GM21390 (cell line): ENCODE measurements at regions not wholly inside any gene's neighbourhood (a gene's known extent, or its start where the extent isn't known, plus 50 kb on each side); places are given as distances from the start of the nearest gene placed in this dataset.
A peak's percentile ranks its signal among the peaks of the same experiment; 100 is the strongest.

Experiments
- ATAC-seq: cut with Tn5 transposase; IDR thresholded peaks from one replicate; pipeline ENCODE4 v1.9.1; 2021; ENCODE audit not compliant: unreplicated experiment

GRCh38 chr12:88251798-88252197 lies 109.7 kb downstream of the TMTC3 start:
- ATAC-seq: no peak

- no peak for ATAC-seq
Observed at GRCh38 chr12:88253371-88253978, 111.4 kb downstream of the TMTC3 start.

- no peak for ATAC-seq
Observed at GRCh38 chr12:88255224-88255623, 113.1 kb downstream of the TMTC3 start.

- no peak for ATAC-seq
Observed at GRCh38 chr12:88255847-88256246, 113.7 kb downstream of the TMTC3 start.

- ATAC-seq: no peak
Observed at GRCh38 chr12:88258396-88258795, 116.3 kb downstream of the TMTC3 start.

GRCh38 chr12:88266806-88267360 lies 124.8 kb downstream of the TMTC3 start:
- ATAC-seq: no peak

- ATAC-seq: no peak
Observed at GRCh38 chr12:88267630-88268029, 125.5 kb downstream of the TMTC3 start.

- no peak for ATAC-seq
Observed at GRCh38 chr12:88272456-88272855, 130.3 kb downstream of the TMTC3 start.

GRCh38 chr12:88273450-88273849 lies 131.3 kb downstream of the TMTC3 start:
- no peak for ATAC-seq

- ATAC-seq: no peak
Observed at GRCh38 chr12:88273875-88274274, 131.8 kb downstream of the TMTC3 start.

- no peak for ATAC-seq
Observed at GRCh38 chr12:88291498-88292131, 149.5 kb downstream of the TMTC3 start.

- ATAC-seq: no peak
Observed at GRCh38 chr12:88298014-88298682, 156.0 kb downstream of the TMTC3 start.

GRCh38 chr12:88298761-88299242 lies 156.7 kb downstream of the TMTC3 start:
- no peak for ATAC-seq

- ATAC-seq: peak; percentile 92
Observed at GRCh38 chr12:88299567-88300101, 157.5 kb downstream of the TMTC3 start.

- no peak for ATAC-seq
Observed at GRCh38 chr12:88300931-88301330, 158.8 kb downstream of the TMTC3 start.

- ATAC-seq: no peak
Observed at GRCh38 chr12:88303335-88303734, 161.2 kb downstream of the TMTC3 start.

GRCh38 chr12:88305254-88305890 lies 163.3 kb downstream of the TMTC3 start:
- ATAC-seq: no peak

- no peak for ATAC-seq
Observed at GRCh38 chr12:88306471-88307069, 164.5 kb downstream of the TMTC3 start.

- ATAC-seq: no peak
Observed at GRCh38 chr12:88307961-88308360, 165.9 kb downstream of the TMTC3 start.

- no peak for ATAC-seq
Observed at GRCh38 chr12:88308825-88309224, 166.7 kb downstream of the TMTC3 start.

GRCh38 chr12:88309546-88309945 lies 167.4 kb downstream of the TMTC3 start:
- no peak for ATAC-seq
